ENCODE measurements at regions not wholly inside any gene's neighbourhood (a gene's known extent, or its start where the extent isn't known, plus 50 kb on each side); places are given as distances from the start of the nearest gene placed in this dataset.

DNA sequence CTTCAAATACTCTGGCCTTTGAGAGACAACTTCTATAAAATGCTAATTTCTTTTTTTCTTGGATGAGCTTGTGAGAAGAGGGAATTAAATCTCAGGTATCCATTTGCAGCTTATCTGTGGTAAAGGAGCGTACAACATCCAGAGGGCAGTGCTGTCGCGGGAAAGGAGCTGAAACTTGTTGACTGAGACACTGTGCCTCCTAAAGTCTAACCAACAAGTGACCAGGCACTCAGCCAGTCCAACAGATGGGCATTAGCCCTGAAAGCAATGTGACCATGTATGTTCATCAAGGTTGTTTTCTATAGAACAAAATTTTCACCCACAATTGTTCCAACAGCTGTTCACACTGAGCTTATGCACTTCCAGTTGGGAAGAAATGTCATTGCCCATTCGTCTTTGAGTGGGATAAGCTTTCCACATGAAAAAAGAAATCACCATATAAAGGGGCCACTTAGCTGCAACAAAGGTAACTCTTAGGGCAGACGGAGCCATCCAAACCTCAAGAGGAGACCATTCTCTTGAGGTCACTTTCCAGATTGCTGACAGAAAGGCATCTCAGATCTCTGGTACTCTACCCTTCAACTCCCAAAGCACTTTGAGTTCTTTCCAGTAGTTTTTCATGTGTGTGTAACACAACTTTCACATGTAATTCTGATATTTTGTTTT, 244.8 kb upstream of the NEIL3 start:
- H3K4me3 Mint-ChIP-seq = no peak overlapping the region
- H3K27ac Mint-ChIP-seq = no peak overlapping the region
- H3K4me1 Mint-ChIP-seq (ENCODE audit: low read depth) = no peaks in the 10 kb centered on the region
- no peaks in the 10 kb centered on the region for H3K27me3 Mint-ChIP-seq (ENCODE audit: low read depth)
- DNase-seq (ENCODE audit: low spot score) = no peak
- H3K36me3 Mint-ChIP-seq (ENCODE audit: low read depth) = no peaks in the 10 kb centered on the region
- no peaks in the 10 kb centered on the region for H3K9me3 Mint-ChIP-seq

DNA sequence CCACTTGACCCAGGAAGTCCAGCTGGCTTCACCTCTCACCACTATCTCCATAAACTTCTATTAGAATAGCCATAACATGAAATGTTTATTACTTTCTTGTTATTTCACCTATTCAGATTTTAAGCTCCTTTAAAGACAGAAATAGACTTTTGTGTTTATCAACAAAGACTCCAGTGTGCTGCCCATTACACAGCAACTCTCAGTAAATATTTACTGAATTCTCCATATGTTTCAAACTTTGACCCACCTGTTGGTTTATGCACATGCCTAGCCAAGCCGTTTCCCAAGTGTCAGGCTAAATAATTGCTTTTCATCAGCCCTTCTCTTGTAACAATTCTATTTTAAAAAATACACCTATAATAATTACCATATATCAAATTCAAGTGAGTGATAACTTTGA, 242.9 kb upstream of the NEIL3 start:
- no peaks in the 10 kb centered on the region for H3K36me3 Mint-ChIP-seq (ENCODE audit: low read depth)
- H3K9me3 Mint-ChIP-seq = no peaks in the 10 kb centered on the region
- H3K4me1 Mint-ChIP-seq (ENCODE audit: low read depth) = no peaks in the 10 kb centered on the region
- no peak for DNase-seq (ENCODE audit: low spot score)
- H3K4me3 Mint-ChIP-seq = no peak overlapping the region
- H3K27me3 Mint-ChIP-seq (ENCODE audit: low read depth) = no peaks in the 10 kb centered on the region
- H3K27ac Mint-ChIP-seq = no peak overlapping the region

DNA sequence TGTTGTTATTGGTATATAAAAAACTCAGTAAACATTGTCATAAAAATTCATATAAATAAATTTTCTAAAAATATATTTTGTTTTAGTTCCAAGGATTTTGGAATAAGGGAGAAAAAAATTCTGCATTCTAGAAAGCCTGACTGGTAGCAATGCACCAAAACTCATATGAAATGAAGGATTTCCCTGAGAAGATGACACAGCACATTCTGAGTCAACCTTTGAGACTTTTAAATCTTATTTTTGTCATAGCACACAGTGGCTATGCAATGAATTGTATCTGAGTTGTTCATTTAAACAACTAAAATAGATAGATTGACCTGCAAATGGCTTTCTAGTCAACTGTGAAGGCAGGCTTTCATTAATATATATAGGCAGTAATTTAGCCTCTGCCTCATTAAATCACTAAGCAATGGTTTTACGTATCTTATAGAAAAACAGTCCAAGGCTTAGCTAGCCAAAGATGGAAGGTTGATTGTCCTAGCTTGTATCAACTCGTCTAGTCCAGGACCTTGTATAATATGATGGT, 239.1 kb upstream of the NEIL3 start:
- Mint-ChIP-seq H3K27ac (no peak overlapping the region), H3K36me3 (ENCODE audit: low read depth) (no peaks in the 10 kb centered on the region), H3K4me1 (ENCODE audit: low read depth) (no peaks in the 10 kb centered on the region), H3K4me3 (no peak overlapping the region), H3K27me3 (ENCODE audit: low read depth) (no peaks in the 10 kb centered on the region), H3K9me3 (no peaks in the 10 kb centered on the region)
- no peak for DNase-seq (ENCODE audit: low spot score)

DNA sequence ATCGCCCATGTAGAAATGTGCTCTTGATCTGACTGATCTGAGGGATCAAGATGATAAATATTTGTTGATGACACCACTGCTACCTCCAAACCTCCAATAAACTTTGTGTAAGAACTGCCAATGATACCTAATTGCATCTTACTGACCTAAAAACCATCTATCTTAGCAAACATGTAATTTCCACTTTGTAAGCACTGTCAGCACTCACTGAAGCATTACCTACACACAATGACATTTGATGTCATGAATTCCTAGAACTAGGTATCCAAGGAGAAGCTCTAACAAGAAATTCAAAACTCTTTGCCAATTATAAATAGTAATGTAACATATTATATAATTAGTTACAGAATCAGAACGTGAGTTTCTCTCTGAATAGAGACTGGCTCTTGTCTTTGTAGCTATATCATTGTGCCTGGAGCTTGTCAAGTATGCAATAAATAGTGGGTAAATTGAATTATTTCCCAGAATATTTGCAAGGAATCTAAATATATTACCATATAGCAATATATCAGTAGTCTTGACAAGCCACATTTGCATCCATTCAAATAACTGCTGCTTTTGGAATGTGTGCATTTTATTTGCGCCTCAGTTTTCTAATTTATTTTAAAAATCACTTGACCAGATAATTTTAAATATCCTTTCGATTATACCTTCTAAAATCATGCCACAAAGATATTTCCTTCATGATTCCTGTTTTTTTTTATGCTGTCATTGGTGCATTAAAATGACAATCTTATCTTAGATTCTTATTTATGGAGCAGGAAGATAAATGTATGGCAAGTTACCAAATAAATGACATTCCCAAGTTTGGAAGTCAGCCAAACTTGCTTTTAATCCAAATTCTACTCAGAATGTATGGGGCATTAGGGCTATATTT, 232.3 kb upstream of the NEIL3 start:
- no peaks in the 10 kb centered on the region for H3K9me3 Mint-ChIP-seq
- H3K36me3 Mint-ChIP-seq (ENCODE audit: low read depth) = no peaks in the 10 kb centered on the region
- DNase-seq (ENCODE audit: low spot score) = no peak
- no peaks in the 10 kb centered on the region for H3K4me1 Mint-ChIP-seq (ENCODE audit: low read depth)
- no peak overlapping the region for H3K4me3 Mint-ChIP-seq
- no peak overlapping the region for H3K27ac Mint-ChIP-seq
- no peaks in the 10 kb centered on the region for H3K27me3 Mint-ChIP-seq (ENCODE audit: low read depth)

DNA sequence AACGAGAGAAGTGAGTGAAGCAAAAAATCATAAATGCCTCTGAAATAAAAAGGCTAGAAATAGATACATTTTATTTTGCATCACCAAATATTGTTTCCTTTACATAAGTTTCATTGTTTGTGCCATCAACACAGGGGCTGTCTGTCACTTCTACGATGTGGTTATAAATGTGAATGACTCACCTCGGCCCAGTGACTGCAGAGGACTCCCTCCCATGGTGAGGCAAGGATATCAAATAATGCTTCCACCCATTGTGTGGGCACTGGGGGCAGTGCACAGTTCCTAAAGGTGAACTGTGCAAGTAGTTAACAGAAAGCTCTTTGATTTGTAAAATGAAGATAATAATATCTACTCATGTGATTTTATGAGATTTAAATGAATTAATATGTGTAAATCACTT, 230.3 kb upstream of the NEIL3 start:
- H3K4me1 Mint-ChIP-seq (ENCODE audit: low read depth) = no peaks in the 10 kb centered on the region
- DNase-seq (ENCODE audit: low spot score) = no peak
- no peaks in the 10 kb centered on the region for H3K27me3 Mint-ChIP-seq (ENCODE audit: low read depth)
- H3K27ac Mint-ChIP-seq = no peak overlapping the region
- no peak overlapping the region for H3K4me3 Mint-ChIP-seq
- no peaks in the 10 kb centered on the region for H3K9me3 Mint-ChIP-seq
- no peaks in the 10 kb centered on the region for H3K36me3 Mint-ChIP-seq (ENCODE audit: low read depth)

DNA sequence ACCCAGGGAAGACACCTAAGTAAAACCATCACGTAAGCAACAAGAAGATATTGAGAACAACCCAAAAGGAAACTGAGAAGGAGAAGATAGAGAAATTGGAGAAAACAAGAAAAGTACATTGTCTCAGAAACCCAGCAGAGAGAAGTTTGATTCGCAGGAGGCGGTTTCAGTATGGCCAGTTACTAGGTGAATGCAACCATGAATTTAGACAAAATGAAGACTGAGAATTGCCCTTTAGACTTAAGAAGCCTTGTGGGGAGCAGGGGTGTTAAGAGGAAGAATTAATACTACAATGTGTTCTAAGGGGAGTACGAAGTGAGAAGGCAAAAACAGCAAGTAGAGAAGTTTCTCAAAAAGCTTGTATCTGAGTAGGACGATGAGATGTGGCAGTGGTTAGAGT, 229.3 kb upstream of the NEIL3 start:
- H3K9me3 Mint-ChIP-seq = no peaks in the 10 kb centered on the region
- DNase-seq (ENCODE audit: low spot score) = no peak
- no peaks in the 10 kb centered on the region for H3K36me3 Mint-ChIP-seq (ENCODE audit: low read depth)
- H3K27ac Mint-ChIP-seq = no peak overlapping the region
- no peak overlapping the region for H3K4me3 Mint-ChIP-seq
- no peaks in the 10 kb centered on the region for H3K4me1 Mint-ChIP-seq (ENCODE audit: low read depth)
- no peaks in the 10 kb centered on the region for H3K27me3 Mint-ChIP-seq (ENCODE audit: low read depth)

DNA sequence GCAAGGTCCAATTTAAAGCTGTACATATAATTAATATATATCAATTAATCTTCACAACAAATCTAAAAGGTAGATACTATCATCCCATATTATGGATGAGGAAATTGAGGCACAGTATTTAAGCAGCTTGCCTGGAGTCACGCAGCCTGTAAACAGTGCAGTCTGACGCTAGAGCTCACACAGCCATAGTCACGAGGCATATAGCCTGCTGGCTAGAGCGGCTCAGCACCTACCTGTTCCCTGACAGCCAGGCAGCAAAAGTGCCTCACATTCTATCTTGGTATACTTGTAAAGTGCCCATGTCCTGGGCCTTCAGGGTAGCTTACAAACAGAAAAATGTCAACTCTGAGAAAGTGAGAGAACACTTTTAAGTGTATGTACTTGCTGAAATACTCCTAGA, 222.6 kb upstream of the NEIL3 start:
- Mint-ChIP-seq H3K4me3 (no peak overlapping the region), H3K27me3 (ENCODE audit: low read depth) (no peaks in the 10 kb centered on the region), H3K4me1 (ENCODE audit: low read depth) (no peaks in the 10 kb centered on the region), H3K36me3 (ENCODE audit: low read depth) (no peaks in the 10 kb centered on the region), H3K27ac (no peak overlapping the region), H3K9me3 (no peaks in the 10 kb centered on the region)
- no peak for DNase-seq (ENCODE audit: low spot score)

DNA sequence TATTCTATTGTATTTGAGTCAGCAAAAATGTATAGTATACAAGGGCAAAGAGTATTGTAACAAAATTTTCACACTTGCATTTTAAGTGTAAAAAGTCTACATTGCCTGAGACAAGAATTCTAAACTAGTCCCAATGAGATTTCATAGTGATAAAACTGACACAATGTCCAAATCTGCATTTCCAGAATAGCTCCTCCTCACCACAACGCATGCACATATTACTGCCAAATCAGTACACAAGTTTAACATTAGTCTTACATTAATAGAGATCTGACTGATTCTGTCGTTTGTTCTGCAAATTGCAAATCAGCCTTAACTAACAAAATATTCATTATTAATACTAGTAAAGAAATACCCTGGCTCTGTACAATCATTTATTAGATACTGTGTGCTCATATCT, 222.2 kb upstream of the NEIL3 start:
- no peaks in the 10 kb centered on the region for H3K4me1 Mint-ChIP-seq (ENCODE audit: low read depth)
- H3K27ac Mint-ChIP-seq = no peak overlapping the region
- no peaks in the 10 kb centered on the region for H3K9me3 Mint-ChIP-seq
- H3K4me3 Mint-ChIP-seq = no peak overlapping the region
- no peaks in the 10 kb centered on the region for H3K36me3 Mint-ChIP-seq (ENCODE audit: low read depth)
- DNase-seq (ENCODE audit: low spot score) = no peak
- H3K27me3 Mint-ChIP-seq (ENCODE audit: low read depth) = no peaks in the 10 kb centered on the region

DNA sequence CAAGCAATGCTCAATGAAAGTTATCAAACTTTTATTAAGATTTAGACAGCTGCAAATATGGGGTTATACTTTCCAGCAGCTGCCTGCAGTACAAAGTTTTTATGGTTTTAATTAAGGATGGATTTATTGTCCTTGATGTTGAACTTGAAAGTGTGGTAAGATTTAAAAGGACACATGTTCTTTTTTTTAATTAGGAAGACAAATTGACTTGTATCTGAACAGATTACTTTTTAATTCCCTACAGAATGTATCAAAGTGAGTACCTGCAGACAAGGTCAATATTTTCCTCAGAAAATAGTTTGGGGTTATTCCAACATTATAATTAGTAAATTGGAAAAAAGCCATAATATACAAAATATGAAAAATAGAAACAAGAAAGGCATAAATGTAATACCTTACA, 218.2 kb upstream of the NEIL3 start:
- no peaks in the 10 kb centered on the region for H3K4me1 Mint-ChIP-seq (ENCODE audit: low read depth)
- DNase-seq (ENCODE audit: low spot score) = no peak
- H3K36me3 Mint-ChIP-seq (ENCODE audit: low read depth) = no peaks in the 10 kb centered on the region
- no peak overlapping the region for H3K4me3 Mint-ChIP-seq
- H3K27me3 Mint-ChIP-seq (ENCODE audit: low read depth) = no peaks in the 10 kb centered on the region
- no peak overlapping the region for H3K27ac Mint-ChIP-seq
- no peaks in the 10 kb centered on the region for H3K9me3 Mint-ChIP-seq

DNA sequence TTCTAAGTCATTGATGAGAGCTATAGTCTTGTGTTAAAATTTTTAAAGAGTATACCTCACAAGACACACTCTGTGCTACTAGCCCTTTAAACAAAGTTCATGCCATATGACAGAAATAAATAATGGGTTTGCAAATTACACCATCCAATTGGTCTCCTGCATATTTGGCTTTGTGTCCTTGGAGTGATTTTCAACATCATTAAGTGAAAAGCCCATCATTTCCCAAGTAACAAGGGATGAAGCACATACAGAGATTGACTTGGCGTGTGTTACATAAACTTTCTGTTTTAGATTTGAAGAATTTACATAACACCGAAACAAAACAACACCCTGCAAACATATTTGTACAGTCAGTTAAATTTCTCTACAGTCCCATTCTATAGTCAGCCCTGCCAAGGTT, 216.9 kb upstream of the NEIL3 start:
- Mint-ChIP-seq H3K4me3 (no peak overlapping the region), H3K9me3 (no peaks in the 10 kb centered on the region), H3K27ac (no peak overlapping the region), H3K36me3 (ENCODE audit: low read depth) (no peaks in the 10 kb centered on the region), H3K27me3 (ENCODE audit: low read depth) (no peaks in the 10 kb centered on the region), H3K4me1 (ENCODE audit: low read depth) (no peaks in the 10 kb centered on the region)
- no peak for DNase-seq (ENCODE audit: low spot score)

DNA sequence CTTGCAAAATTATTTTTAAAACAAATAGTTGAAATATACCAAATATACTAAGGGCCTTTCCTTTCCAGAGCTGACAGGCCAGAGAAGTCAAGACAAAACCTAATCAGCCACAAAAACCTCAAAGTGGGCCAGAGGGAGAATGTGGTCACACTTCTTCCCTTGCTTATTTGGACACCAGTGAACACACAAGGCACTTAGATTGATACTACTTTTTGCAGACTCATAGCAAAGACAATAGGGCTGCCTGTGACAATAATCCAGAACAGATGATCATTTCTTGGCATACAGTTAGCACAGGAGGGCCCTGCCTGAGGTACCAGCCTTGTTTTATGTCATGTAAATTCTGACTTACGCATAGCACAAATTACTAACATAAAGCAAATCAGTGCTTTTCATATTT, 215.7 kb upstream of the NEIL3 start:
- Mint-ChIP-seq H3K36me3 (ENCODE audit: low read depth) (no peaks in the 10 kb centered on the region), H3K9me3 (no peaks in the 10 kb centered on the region), H3K4me3 (no peak overlapping the region), H3K27me3 (ENCODE audit: low read depth) (no peaks in the 10 kb centered on the region), H3K27ac (no peak overlapping the region), H3K4me1 (ENCODE audit: low read depth) (no peaks in the 10 kb centered on the region)
- DNase-seq (ENCODE audit: low spot score) = no peak

DNA sequence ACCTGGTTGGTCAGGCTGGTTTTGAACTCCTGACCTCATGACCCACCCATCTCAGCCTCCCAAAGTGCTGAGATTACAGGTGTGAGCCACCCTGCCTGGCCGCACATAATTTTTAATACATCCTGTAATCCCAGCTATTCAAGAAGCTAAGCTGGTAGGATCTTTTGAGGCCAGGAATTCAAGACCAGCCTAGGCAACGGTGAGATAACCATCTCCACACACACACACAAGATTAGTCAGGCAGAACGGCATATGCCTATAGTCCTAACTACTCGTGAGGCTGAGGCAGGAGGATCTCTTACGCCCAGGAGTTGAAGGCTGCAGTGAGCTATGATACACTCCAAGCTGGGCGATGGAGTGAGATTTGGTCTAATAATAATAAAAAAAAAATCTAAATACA, 212.4 kb upstream of the NEIL3 start:
- Mint-ChIP-seq H3K4me3 (no peak overlapping the region), H3K36me3 (ENCODE audit: low read depth) (no peaks in the 10 kb centered on the region), H3K4me1 (ENCODE audit: low read depth) (peaks cover 1% of the 10 kb centered on the region), H3K27ac (no peak overlapping the region), H3K9me3 (no peaks in the 10 kb centered on the region), H3K27me3 (ENCODE audit: low read depth) (no peaks in the 10 kb centered on the region)
- DNase-seq (ENCODE audit: low spot score) = no peak

DNA sequence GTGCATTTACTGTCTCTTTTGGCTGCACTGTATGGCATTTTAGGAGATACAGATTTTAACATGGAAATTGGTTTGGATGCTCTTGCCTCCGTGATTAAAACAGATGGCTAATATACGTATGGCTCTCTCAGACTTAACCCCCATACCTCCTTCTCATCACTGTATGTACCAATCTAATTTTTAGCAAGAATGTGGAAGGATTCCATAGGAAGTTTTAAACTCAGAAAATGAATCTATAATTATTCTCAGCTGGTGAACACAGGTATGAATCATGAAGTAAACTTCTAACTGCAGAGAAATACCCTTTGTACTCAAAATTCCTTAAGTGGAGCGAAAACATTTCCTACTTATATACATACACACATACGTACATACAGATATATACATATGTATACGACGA, 210.5 kb upstream of the NEIL3 start:
- Mint-ChIP-seq H3K4me1 (ENCODE audit: low read depth) (peaks cover 1% of the 10 kb centered on the region), H3K27ac (no peak overlapping the region), H3K4me3 (no peak overlapping the region), H3K9me3 (no peaks in the 10 kb centered on the region), H3K36me3 (ENCODE audit: low read depth) (no peaks in the 10 kb centered on the region), H3K27me3 (ENCODE audit: low read depth) (no peaks in the 10 kb centered on the region)
- no peak for DNase-seq (ENCODE audit: low spot score)

DNA sequence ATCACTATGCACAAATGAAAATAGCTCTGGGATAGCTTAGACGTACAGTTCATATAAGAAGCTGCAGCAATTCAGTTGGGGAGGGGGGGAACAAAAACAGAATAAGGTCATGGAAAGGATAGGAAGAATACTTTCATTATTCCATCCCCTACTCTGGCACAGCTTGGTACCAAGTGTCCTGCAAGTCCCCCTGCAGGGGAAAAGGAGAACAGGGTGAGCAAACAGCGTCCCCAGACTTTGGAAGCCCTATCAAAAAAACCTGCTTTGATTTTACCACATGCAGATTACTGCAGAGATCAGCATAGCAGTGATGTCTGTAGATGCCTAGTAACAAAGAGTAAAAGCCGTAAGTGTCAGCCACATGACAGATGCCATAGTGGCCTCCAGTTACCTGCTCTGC, 209.4 kb upstream of the NEIL3 start:
- peaks cover 1% of the 10 kb centered on the region for H3K4me1 Mint-ChIP-seq (ENCODE audit: low read depth)
- H3K9me3 Mint-ChIP-seq = no peaks in the 10 kb centered on the region
- DNase-seq (ENCODE audit: low spot score) = no peak
- H3K4me3 Mint-ChIP-seq = no peak overlapping the region
- H3K27me3 Mint-ChIP-seq (ENCODE audit: low read depth) = no peaks in the 10 kb centered on the region
- no peak overlapping the region for H3K27ac Mint-ChIP-seq
- H3K36me3 Mint-ChIP-seq (ENCODE audit: low read depth) = no peaks in the 10 kb centered on the region
